Fibroblast of peridontal ligament (primary cell): ENCODE measurements at regions not wholly inside any gene's neighbourhood (a gene's known extent, or its start where the extent isn't known, plus 50 kb on each side); places are given as distances from the start of the nearest gene placed in this dataset.
A peak's percentile ranks its signal among the peaks of the same experiment; 100 is the strongest.

Source experiments
- DNase-seq: peaks from one replicate; pipeline ENCODE4 v3.0.0-alpha.2; 2010; ENCODE audit errors: extremely low read depth

GRCh38 chr16:66207883-66208265, 158.6 kb upstream of the CDH5 start:
- DNase-seq: no peak

GRCh38 chr16:66207139-66207882, 159.2 kb upstream of the CDH5 start:
- DNase-seq: no peak

GRCh38 chr16:66206363-66206762, 160.1 kb upstream of the CDH5 start:
- DNase-seq: no peak

- DNase-seq: peak; percentile 56
These were observed 160.9 kb upstream of the CDH5 start for GRCh38 chr16:66205287-66206231.

- DNase-seq: peak; percentile 84
These were observed 161.7 kb upstream of the CDH5 start for GRCh38 chr16:66204756-66205155.

GRCh38 chr16:66203476-66203875, 163.0 kb upstream of the CDH5 start:
- no peak for DNase-seq

GRCh38 chr16:66199189-66199588, 167.3 kb upstream of the CDH5 start:
- peak; percentile 79 for DNase-seq

GRCh38 chr16:66198641-66199040, 167.8 kb upstream of the CDH5 start:
- no peak for DNase-seq

GRCh38 chr16:66197668-66198278, 168.7 kb upstream of the CDH5 start:
- no peak for DNase-seq

- no peak for DNase-seq
These were observed 169.7 kb upstream of the CDH5 start for GRCh38 chr16:66196770-66197169.

GRCh38 chr16:66194866-66195265, 171.6 kb upstream of the CDH5 start:
- DNase-seq: no peak

- DNase-seq: no peak
These were observed 172.8 kb upstream of the CDH5 start for GRCh38 chr16:66193543-66194229.

- no peak for DNase-seq
These were observed 176.1 kb upstream of the CDH5 start for GRCh38 chr16:66190411-66190810.

- DNase-seq: peak; percentile 96
These were observed 176.5 kb upstream of the CDH5 start for GRCh38 chr16:66189951-66190350.

- peak; percentile 94 for DNase-seq
These were observed 177.4 kb upstream of the CDH5 start for GRCh38 chr16:66188917-66189725.

GRCh38 chr16:66186251-66186785, 180.2 kb upstream of the CDH5 start:
- no peak for DNase-seq

- no peak for DNase-seq
These were observed 183.9 kb upstream of the CDH5 start for GRCh38 chr16:66182592-66182991.

GRCh38 chr16:66176731-66177130, 189.8 kb upstream of the CDH5 start:
- DNase-seq: no peak

GRCh38 chr16:66176111-66176510, 190.4 kb upstream of the CDH5 start:
- DNase-seq: no peak

- no peak for DNase-seq
These were observed 190.9 kb upstream of the CDH5 start for GRCh38 chr16:66175636-66176035.

GRCh38 chr16:66175058-66175457, 191.4 kb upstream of the CDH5 start:
- DNase-seq: no peak
